ENCODE measurements at regions not wholly inside any gene's neighbourhood (a gene's known extent, or its start where the extent isn't known, plus 50 kb on each side); places are given as distances from the start of the nearest gene placed in this dataset.

DNA sequence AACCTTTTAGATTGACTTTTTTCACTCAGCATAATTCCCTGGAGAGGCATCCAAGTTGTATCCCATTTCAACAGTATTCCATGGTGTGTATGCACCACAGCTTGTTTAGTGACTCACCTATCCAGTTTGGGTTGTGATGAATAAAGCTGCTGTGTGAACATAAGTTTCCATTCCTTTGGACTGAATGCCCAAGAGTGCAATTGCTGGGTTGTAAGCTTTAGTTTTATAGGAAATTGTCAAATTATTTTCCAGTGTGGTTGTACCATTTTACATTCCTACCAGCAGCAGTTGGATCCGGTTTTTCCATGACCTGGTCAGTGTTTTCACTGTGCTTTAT lies 60.9 kb upstream of the TMED7 start:
- no CpG with 5 or more reads among the region's 1 CpG for WGBS (ENCODE audit: extremely low coverage, insufficient coverage, low lambda C conversion rate)
- Histone ChIP-seq H2BK5ac (ENCODE audit: low read length) (no peak overlapping the region), H2AK5ac (ENCODE audit: low read length) (no peak overlapping the region), H4K8ac (ENCODE audit: low read depth, low read length) (no peak overlapping the region), H3K36me3 (ENCODE audit: control insufficient read depth, insufficient read depth, low read length) (no peaks in the 10 kb centered on the region), H4K5ac (ENCODE audit: low read length) (no peak overlapping the region), H3K23ac (ENCODE audit: low read length) (no peak overlapping the region), H3K27me3 (ENCODE audit: insufficient read depth, low read length, poor library complexity) (no peaks in the 10 kb centered on the region), H3K56ac (ENCODE audit: low read length) (no peak overlapping the region), H3K9ac (ENCODE audit: low read length) (no peak overlapping the region), H3K4ac (ENCODE audit: low read depth, low read length) (no peak overlapping the region), H3K4me2 (ENCODE audit: low read length) (no peak overlapping the region), H2BK120ac (ENCODE audit: low read depth, low read length) (no peak overlapping the region), H3K79me2 (ENCODE audit: control insufficient read depth, insufficient read depth, low read length) (no peaks in the 10 kb centered on the region), H3K4me1 (ENCODE audit: control insufficient read depth, low read depth, low read length) (peaks cover 1% of the 10 kb centered on the region), H3K18ac (ENCODE audit: low read length) (no peak overlapping the region), H2BK15ac (replicated peaks; ENCODE audit: low read depth) (no peak overlapping the region), H3K4me3 (ENCODE audit: low read length) (no peak overlapping the region), H3K27ac (ENCODE audit: low read depth, low read length) (no peak overlapping the region), H3K79me1 (ENCODE audit: low read length) (no peaks in the 10 kb centered on the region)
- DNase-seq = no peak

GRCh38 chr5:115686051-115686737 lies 60.4 kb upstream of the TMED7 start:
- Histone ChIP-seq H4K5ac (ENCODE audit: low read length) (no peak overlapping the region), H2BK120ac (ENCODE audit: low read depth, low read length) (no peak overlapping the region), H4K8ac (ENCODE audit: low read depth, low read length) (no peak overlapping the region), H3K4me1 (ENCODE audit: control insufficient read depth, low read depth, low read length) (peaks cover 1% of the 10 kb centered on the region), H3K56ac (ENCODE audit: low read length) (no peak overlapping the region), H3K36me3 (ENCODE audit: control insufficient read depth, insufficient read depth, low read length) (no peaks in the 10 kb centered on the region), H3K4me3 (ENCODE audit: low read length) (no peak overlapping the region), H2BK15ac (replicated peaks; ENCODE audit: low read depth) (no peak overlapping the region), H3K4me2 (ENCODE audit: low read length) (no peak overlapping the region), H3K9ac (ENCODE audit: low read length) (no peak overlapping the region), H2BK5ac (ENCODE audit: low read length) (no peak overlapping the region), H3K79me1 (ENCODE audit: low read length) (no peaks in the 10 kb centered on the region), H2AK5ac (ENCODE audit: low read length) (no peak overlapping the region), H3K18ac (ENCODE audit: low read length) (no peak overlapping the region), H3K4ac (ENCODE audit: low read depth, low read length) (no peak overlapping the region), H3K79me2 (ENCODE audit: control insufficient read depth, insufficient read depth, low read length) (no peaks in the 10 kb centered on the region), H3K27me3 (ENCODE audit: insufficient read depth, low read length, poor library complexity) (no peaks in the 10 kb centered on the region), H3K23ac (ENCODE audit: low read length) (no peak overlapping the region), H3K27ac (ENCODE audit: low read depth, low read length) (no peak overlapping the region)
- no CpG with 5 or more reads among the region's 5 CpGs for WGBS (ENCODE audit: extremely low coverage, insufficient coverage, low lambda C conversion rate)
- peak; percentile 53 for DNase-seq

GRCh38 chr5:115685490-115685889 lies 59.7 kb upstream of the TMED7 start:
- H3K27me3 ChIP-seq (ENCODE audit: insufficient read depth, low read length, poor library complexity) = no peaks in the 10 kb centered on the region
- no peaks in the 10 kb centered on the region for H3K79me1 ChIP-seq (ENCODE audit: low read length)
- H4K5ac ChIP-seq (ENCODE audit: low read length) = no peak overlapping the region
- H3K36me3 ChIP-seq (ENCODE audit: control insufficient read depth, insufficient read depth, low read length) = no peaks in the 10 kb centered on the region
- H3K4me1 ChIP-seq (ENCODE audit: control insufficient read depth, low read depth, low read length) = peaks cover 1% of the 10 kb centered on the region
- H2AK5ac ChIP-seq (ENCODE audit: low read length) = no peak overlapping the region
- no peak overlapping the region for H3K23ac ChIP-seq (ENCODE audit: low read length)
- H3K4me2 ChIP-seq (ENCODE audit: low read length) = no peak overlapping the region
- H2BK5ac ChIP-seq (ENCODE audit: low read length) = no peak overlapping the region
- DNase-seq = peak; percentile 52
- WGBS (ENCODE audit: extremely low coverage, insufficient coverage, low lambda C conversion rate) = no CpG with 5 or more reads among the region's 2 CpGs
- no peak overlapping the region for H4K8ac ChIP-seq (ENCODE audit: low read depth, low read length)
- H3K56ac ChIP-seq (ENCODE audit: low read length) = no peak overlapping the region
- H3K18ac ChIP-seq (ENCODE audit: low read length) = no peak overlapping the region
- H2BK15ac ChIP-seq (replicated peaks; ENCODE audit: low read depth) = no peak overlapping the region
- H3K79me2 ChIP-seq (ENCODE audit: control insufficient read depth, insufficient read depth, low read length) = no peaks in the 10 kb centered on the region
- no peak overlapping the region for H3K27ac ChIP-seq (ENCODE audit: low read depth, low read length)
- H3K9ac ChIP-seq (ENCODE audit: low read length) = no peak overlapping the region
- H3K4ac ChIP-seq (ENCODE audit: low read depth, low read length) = no peak overlapping the region
- no peak overlapping the region for H2BK120ac ChIP-seq (ENCODE audit: low read depth, low read length)
- H3K4me3 ChIP-seq (ENCODE audit: low read length) = no peak overlapping the region

DNA sequence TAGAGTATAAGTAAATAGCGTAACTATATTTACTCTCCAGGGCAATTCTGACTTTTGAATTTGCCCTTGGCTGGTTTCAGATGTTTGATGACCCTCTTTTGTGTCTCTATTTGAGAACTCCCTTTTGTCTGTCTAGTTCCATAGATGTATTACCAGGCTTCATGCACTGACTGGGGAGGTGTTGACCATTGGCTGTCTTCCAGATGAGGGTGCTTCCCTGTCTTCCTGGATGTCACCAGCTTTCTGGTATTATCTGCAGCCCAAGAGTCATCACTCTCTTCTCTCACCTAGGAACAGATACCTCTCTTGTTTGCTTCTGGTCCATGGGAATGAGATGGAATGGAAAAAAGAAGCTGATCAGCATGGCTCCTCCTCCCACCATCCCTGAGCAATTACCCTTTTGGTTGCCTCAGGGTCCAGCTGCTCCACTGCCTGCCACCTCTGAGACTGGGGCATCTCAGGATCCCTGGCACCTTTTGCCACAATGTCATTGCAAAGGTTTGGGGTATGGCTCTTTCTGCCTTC lies 58.7 kb upstream of the TMED7 start:
- Histone ChIP-seq H3K23ac (ENCODE audit: low read length) (no peak overlapping the region), H2BK120ac (ENCODE audit: low read depth, low read length) (no peak overlapping the region), H2BK15ac (replicated peaks; ENCODE audit: low read depth) (no peak overlapping the region), H3K79me1 (ENCODE audit: low read length) (no peaks in the 10 kb centered on the region), H2BK5ac (ENCODE audit: low read length) (no peak overlapping the region), H3K4me3 (ENCODE audit: low read length) (no peak overlapping the region), H3K4me1 (ENCODE audit: control insufficient read depth, low read depth, low read length) (peaks cover 1% of the 10 kb centered on the region), H4K5ac (ENCODE audit: low read length) (no peak overlapping the region), H3K18ac (ENCODE audit: low read length) (no peak overlapping the region), H3K27me3 (ENCODE audit: insufficient read depth, low read length, poor library complexity) (no peaks in the 10 kb centered on the region), H4K8ac (ENCODE audit: low read depth, low read length) (no peak overlapping the region), H3K4ac (ENCODE audit: low read depth, low read length) (no peak overlapping the region), H3K9ac (ENCODE audit: low read length) (no peak overlapping the region), H3K56ac (ENCODE audit: low read length) (no peak overlapping the region), H3K4me2 (ENCODE audit: low read length) (no peak overlapping the region), H3K36me3 (ENCODE audit: control insufficient read depth, insufficient read depth, low read length) (no peaks in the 10 kb centered on the region), H3K27ac (ENCODE audit: low read depth, low read length) (no peak overlapping the region), H3K79me2 (ENCODE audit: control insufficient read depth, insufficient read depth, low read length) (no peaks in the 10 kb centered on the region), H2AK5ac (ENCODE audit: low read length) (no peak overlapping the region)
- no peak for DNase-seq
- no CpG with 5 or more reads among the region's 1 CpG for WGBS (ENCODE audit: extremely low coverage, insufficient coverage, low lambda C conversion rate)

DNA sequence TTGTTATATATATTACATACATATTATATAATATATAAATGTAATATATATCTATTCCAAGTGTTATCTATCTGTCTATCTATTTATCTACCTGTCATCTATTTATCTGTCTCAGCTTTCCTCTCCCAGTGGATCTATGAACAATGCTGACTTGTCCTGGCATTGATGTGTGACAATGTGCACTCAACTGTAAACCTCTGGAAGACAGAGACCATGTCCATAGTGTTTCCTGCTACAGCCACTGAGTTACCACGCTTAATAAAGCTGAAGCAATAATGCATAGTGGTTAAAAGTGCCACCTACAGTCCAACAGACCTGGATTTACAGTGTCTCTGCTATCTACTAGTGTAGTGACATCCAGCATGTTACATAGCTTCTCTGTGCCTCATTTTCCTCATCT lies 57.2 kb upstream of the TMED7 start:
- Histone ChIP-seq H2BK120ac (ENCODE audit: low read depth, low read length) (no peak overlapping the region), H3K9ac (ENCODE audit: low read length) (no peak overlapping the region), H3K27me3 (ENCODE audit: insufficient read depth, low read length, poor library complexity) (no peaks in the 10 kb centered on the region), H3K79me1 (ENCODE audit: low read length) (no peaks in the 10 kb centered on the region), H3K36me3 (ENCODE audit: control insufficient read depth, insufficient read depth, low read length) (no peaks in the 10 kb centered on the region), H3K4ac (ENCODE audit: low read depth, low read length) (no peak overlapping the region), H2AK5ac (ENCODE audit: low read length) (no peak overlapping the region), H3K27ac (ENCODE audit: low read depth, low read length) (no peak overlapping the region), H4K8ac (ENCODE audit: low read depth, low read length) (no peak overlapping the region), H3K18ac (ENCODE audit: low read length) (no peak overlapping the region), H3K4me1 (ENCODE audit: control insufficient read depth, low read depth, low read length) (peaks cover 1% of the 10 kb centered on the region), H2BK5ac (ENCODE audit: low read length) (no peak overlapping the region), H4K5ac (ENCODE audit: low read length) (no peak overlapping the region), H3K23ac (ENCODE audit: low read length) (no peak overlapping the region), H2BK15ac (replicated peaks; ENCODE audit: low read depth) (no peak overlapping the region), H3K56ac (ENCODE audit: low read length) (no peak overlapping the region), H3K79me2 (ENCODE audit: control insufficient read depth, insufficient read depth, low read length) (no peaks in the 10 kb centered on the region), H3K4me3 (ENCODE audit: low read length) (no peak overlapping the region), H3K4me2 (ENCODE audit: low read length) (no peak overlapping the region)
- WGBS (ENCODE audit: extremely low coverage, insufficient coverage, low lambda C conversion rate) = no CpG with 5 or more reads among the region's 1 CpG
- no peak for DNase-seq
